WTC11 (cell line): ENCODE measurements at regions not wholly inside any gene's neighbourhood (a gene's known extent, or its start where the extent isn't known, plus 50 kb on each side); places are given as distances from the start of the nearest gene placed in this dataset.

Experiments used
- ATAC-seq: fragments of 200-7000 bp; cut with Tn5 transposase; 2 replicates; pipeline ENCODE4 v1.10.0; 2021; ENCODE audit warnings: mild to moderate bottlenecking, moderate library complexity
- CTCF ChIA-PET: fragments of 300-600 bp; sonication (Branson Sonifier 250); formaldehyde crosslinking; loops from one replicate; lab custom pipeline; 2021; ENCODE audit warnings: antibody characterized with exemption; lab: Charles Lee
- POLR2A ChIA-PET: fragments of 350-600 bp; sonication (Branson Sonifier 250); formaldehyde crosslinking; loops from one replicate; lab custom pipeline; 2021; ENCODE audit warnings: antibody characterized with exemption; lab: Charles Lee
- DNase-seq: peaks from one replicate; pipeline ENCODE4 v3.0.0; 2021; ENCODE audit warnings: low spot score
- H3K27ac Mint-ChIP-seq: 2 replicates; pipeline ENCODE4 v1.8.0; 2021; ENCODE audit warnings: mixed read lengths
- H3K27me3 Mint-ChIP-seq: 2 replicates; pipeline ENCODE4 v1.8.0; 2021; ENCODE audit warnings: low read depth, mild to moderate bottlenecking, moderate library complexity, mixed read lengths
- H3K36me3 Mint-ChIP-seq: 2 replicates; pipeline ENCODE4 v1.8.0; 2021; ENCODE audit warnings: mixed read lengths
- H3K4me1 Mint-ChIP-seq: 2 replicates; pipeline ENCODE4 v1.8.0; 2022; ENCODE audit warnings: mixed read lengths
- H3K4me3 Mint-ChIP-seq: 2 replicates; pipeline ENCODE4 v1.8.0; 2021; ENCODE audit warnings: mild to moderate bottlenecking, moderate library complexity, mixed read lengths
- H3K9me3 Mint-ChIP-seq: 2 replicates; pipeline ENCODE4 v1.8.0; 2021; ENCODE audit warnings: mixed read lengths
- CREB1 ChIP-seq: sonication (generic); formaldehyde crosslinking; IDR thresholded peaks from 2 replicates; pipeline ENCODE4 v1.8.0; 2023; ENCODE audit warnings: mild to moderate bottlenecking, missing genetic modification reagents
- EMX1 ChIP-seq: fragments of 250-450 bp; sonication (Bioruptor Pico); IDR thresholded peaks from 2 replicates; pipeline ENCODE4 v1.8.0; 2021; ENCODE audit warnings: mild to moderate bottlenecking
- FOXJ3 ChIP-seq: sonication (generic); formaldehyde crosslinking; IDR thresholded peaks from 2 replicates; pipeline ENCODE4 v1.9.0; 2021; ENCODE audit warnings: missing genetic modification reagents, mild to moderate bottlenecking, borderline replicate concordance
- FOXP1 ChIP-seq: sonication (generic); formaldehyde crosslinking; IDR thresholded peaks from 2 replicates; pipeline ENCODE4 v1.8.0; 2022; ENCODE audit warnings: missing genetic modification reagents, mild to moderate bottlenecking, moderate library complexity, borderline replicate concordance
- GABPB1 ChIP-seq: sonication (generic); formaldehyde crosslinking; IDR thresholded peaks from 2 replicates; pipeline ENCODE4 v1.8.1; 2023; ENCODE audit warnings: mild to moderate bottlenecking, missing genetic modification reagents
- GRHL2 ChIP-seq: fragments of 250-450 bp; sonication (Bioruptor Pico); IDR thresholded peaks from 2 replicates; pipeline ENCODE4 v1.8.0; 2022; ENCODE audit warnings: mild to moderate bottlenecking, moderate library complexity; ENCODE audit not compliant: insufficient replicate concordance, severe bottlenecking
- GTF2I ChIP-seq: fragments of 250-450 bp; sonication (Bioruptor Pico); conservative IDR thresholded peaks from 2 replicates; pipeline ENCODE4 v1.4.0; 2021; ENCODE audit warnings: mild to moderate bottlenecking
- HMGA2 ChIP-seq: fragments of 250-450 bp; sonication (Bioruptor Pico); IDR thresholded peaks from 2 replicates; pipeline ENCODE4 v1.4.0; 2021; ENCODE audit warnings: mild to moderate bottlenecking, moderate library complexity
- IRF2 ChIP-seq: sonication (generic); formaldehyde crosslinking; IDR thresholded peaks from 2 replicates; pipeline ENCODE4 v1.8.0; 2022; ENCODE audit warnings: low read depth, missing genetic modification reagents, borderline replicate concordance
- MAX ChIP-seq: sonication (generic); formaldehyde crosslinking; IDR thresholded peaks from 2 replicates; pipeline ENCODE4 v1.8.0; 2022; ENCODE audit warnings: mild to moderate bottlenecking, missing genetic modification reagents
- NR1H2 ChIP-seq: sonication (generic); formaldehyde crosslinking; IDR thresholded peaks from 2 replicates; pipeline ENCODE4 v1.9.0; 2021; ENCODE audit warnings: mild to moderate bottlenecking, moderate library complexity, missing genetic modification reagents
- OVOL2 ChIP-seq: fragments of 250-450 bp; sonication (Bioruptor Pico); IDR thresholded peaks from 2 replicates; pipeline ENCODE4 v1.9.0; 2021; ENCODE audit warnings: mild to moderate bottlenecking, borderline replicate concordance
- RELA ChIP-seq: sonication (generic); formaldehyde crosslinking; IDR thresholded peaks from 2 replicates; pipeline ENCODE4 v1.8.1; 2022; ENCODE audit warnings: missing genetic modification reagents, mild to moderate bottlenecking, borderline replicate concordance
- SMAD3 ChIP-seq: sonication (generic); formaldehyde crosslinking; IDR thresholded peaks from 2 replicates; pipeline ENCODE4 v1.8.0; 2022; ENCODE audit warnings: missing genetic modification reagents, mild to moderate bottlenecking, borderline replicate concordance
- STAT6 ChIP-seq: sonication (generic); formaldehyde crosslinking; conservative IDR thresholded peaks from 2 replicates; pipeline ENCODE4 v1.8.1; 2023; ENCODE audit warnings: mild to moderate bottlenecking, low read depth, missing genetic modification reagents, moderate library complexity
- TEAD1 ChIP-seq: sonication (generic); formaldehyde crosslinking; IDR thresholded peaks from 2 replicates; pipeline ENCODE4 v1.8.0; 2022; ENCODE audit warnings: mild to moderate bottlenecking, missing genetic modification reagents
- ZNF317 ChIP-seq: sonication (generic); formaldehyde crosslinking; IDR thresholded peaks from 2 replicates; pipeline ENCODE4 v1.8.1; 2023; ENCODE audit warnings: low read depth, mild to moderate bottlenecking, moderate library complexity, missing genetic modification reagents, borderline replicate concordance
- ZNF396 ChIP-seq: fragments of 250-450 bp; sonication (Bioruptor Pico); IDR thresholded peaks from 2 replicates; pipeline ENCODE4 v1.8.0; 2021; ENCODE audit warnings: mild to moderate bottlenecking, moderate library complexity, borderline replicate concordance
- ZNF512 ChIP-seq: sonication (generic); formaldehyde crosslinking; IDR thresholded peaks from 2 replicates; pipeline ENCODE4 v1.8.1; 2022; ENCODE audit warnings: missing genetic modification reagents, borderline replicate concordance
- ZNF671 ChIP-seq: fragments of 250-450 bp; sonication (Bioruptor Pico); IDR thresholded peaks from 2 replicates; pipeline ENCODE4 v1.8.0; 2021; ENCODE audit warnings: mild to moderate bottlenecking

- Mint-ChIP-seq H3K27ac (no peak overlapping the region), H3K9me3 (0 out of 2 replicates have a peak, but pooled peaks cover 3% of the 10 kb centered on the region), H3K36me3 (no peaks in the 10 kb centered on the region), H3K4me3 (no peak overlapping the region), H3K4me1 (peaks cover 18% of the 10 kb centered on the region), H3K27me3 (no peaks in the 10 kb centered on the region; the same call in 1 of the 2 replicates)
- DNase-seq = no peak
- TF ChIP-seq ZNF396 = no peak
- CTCF ChIA-PET = no interaction called here
- no peak for ATAC-seq
- POLR2A ChIA-PET = no interaction called here
Measured at GRCh38 chr6:105789935-105790334, 296.2 kb upstream of the PRDM1 start.

GRCh38 chr6:105787747-105788146 lies 298.4 kb upstream of the PRDM1 start:
- 0 out of 2 replicates have a peak, but pooled peaks cover 3% of the 10 kb centered on the region for H3K9me3 Mint-ChIP-seq
- ChIA-PET CTCF (no interaction called here), POLR2A (no interaction called here)
- ATAC-seq = no peak
- H3K4me3 Mint-ChIP-seq = no peak overlapping the region
- no peaks in the 10 kb centered on the region for H3K27me3 Mint-ChIP-seq
- DNase-seq = no peak
- H3K27ac Mint-ChIP-seq = no peak overlapping the region
- TF ChIP-seq ZNF396 = no peak
- TF ChIP-seq IRF2 (CRISPR knock-in tag) = no peak
- TF ChIP-seq ZNF512 (CRISPR knock-in tag) = no peak
- no peak for TF ChIP-seq GTF2I (CRISPR knock-in tag)
- no peak for TF ChIP-seq GABPB1 (CRISPR knock-in tag)
- TF ChIP-seq STAT6 (CRISPR knock-in tag) = no peak
- TF ChIP-seq NR1H2 (CRISPR knock-in tag) = no peak
- no peak for TF ChIP-seq TEAD1 (CRISPR knock-in tag)
- TF ChIP-seq HMGA2 (CRISPR knock-in tag) = no peak
- TF ChIP-seq CREB1 = no peak
- no peak for TF ChIP-seq SMAD3 (CRISPR knock-in tag)
- TF ChIP-seq RELA (CRISPR knock-in tag) = no peak
- no peaks in the 10 kb centered on the region for H3K36me3 Mint-ChIP-seq
- peaks cover 10% of the 10 kb centered on the region for H3K4me1 Mint-ChIP-seq

GRCh38 chr6:105786890-105787655 lies 299.1 kb upstream of the PRDM1 start:
- CTCF ChIA-PET = no interaction called here
- Mint-ChIP-seq H3K27ac (no peak overlapping the region), H3K4me3 (no peak overlapping the region), H3K4me1 (peaks cover 10% of the 10 kb centered on the region)
- POLR2A ChIA-PET = no interaction called here
- no peak for DNase-seq
- TF ChIP-seq FOXP1 (CRISPR knock-in tag) (no peak), MAX (peak; percentile 26; the same call in 1 of the 2 replicates)
- TF ChIP-seq, all 79 proteins: peak for 1
- ATAC-seq = no peak
- 0 out of 2 replicates have a peak, but pooled peaks cover 3% of the 10 kb centered on the region for H3K9me3 Mint-ChIP-seq
- H3K27me3 Mint-ChIP-seq = no peaks in the 10 kb centered on the region
- no peaks in the 10 kb centered on the region for H3K36me3 Mint-ChIP-seq

GRCh38 chr6:105786449-105786848 lies 299.7 kb upstream of the PRDM1 start:
- H3K4me3 Mint-ChIP-seq = no peak overlapping the region
- ATAC-seq (peak; percentile 22; the same call in 1 of the 2 replicates), DNase-seq (no peak)
- TF ChIP-seq OVOL2 (CRISPR knock-in tag) (no peak), ZNF671 (CRISPR knock-in tag) (no peak), EMX1 (CRISPR knock-in tag) (no peak), FOXJ3 (CRISPR knock-in tag) (no peak), GRHL2 (CRISPR knock-in tag) (no peak), ZNF317 (CRISPR knock-in tag) (no peak)
- ChIA-PET CTCF (no interaction called here), POLR2A (no interaction called here)
- H3K9me3 Mint-ChIP-seq = 0 out of 2 replicates have a peak, but pooled peaks cover 3% of the 10 kb centered on the region
- peaks cover 10% of the 10 kb centered on the region for H3K4me1 Mint-ChIP-seq
- H3K27me3 Mint-ChIP-seq = no peaks in the 10 kb centered on the region
- H3K36me3 Mint-ChIP-seq = no peaks in the 10 kb centered on the region
- no peak overlapping the region for H3K27ac Mint-ChIP-seq
